ENCODE measurements at regions not wholly inside any gene's neighbourhood (a gene's known extent, or its start where the extent isn't known, plus 50 kb on each side); places are given as distances from the start of the nearest gene placed in this dataset.

GRCh38 chr12:75932241-75932640, 99.3 kb downstream of the PHLDA1 start:
- TF ChIP-seq CTCF (IDR thresholded peaks at IDR 0.05) (no peak), POLR2A (IDR thresholded peaks at IDR 0.05) (no peak)

Measured in thyroid gland (tissue), 4 donors.